Spleen (tissue), 7 donors: ENCODE measurements at regions not wholly inside any gene's neighbourhood (a gene's known extent, or its start where the extent isn't known, plus 50 kb on each side); places are given as distances from the start of the nearest gene placed in this dataset.

Source experiments
- CTCF ChIP-seq, 11 experiments: fragments of 200-600 bp in 7 of 11; fragments of 450-650 bp in 4 of 11; sonication (generic) in 4 of 11; IDR thresholded peaks in 8 of 11; conservative IDR thresholded peaks in 3 of 11; 1 replicate in 7 of 11; 2 replicates in 4 of 11; pipeline versions ENCODE4 v1.4.0 to v1.8.0; 2016 to 2021; ENCODE audit warnings: antibody characterized with exemption in 11 of 11, inconsistent platforms in 4 of 11, mild to moderate bottlenecking in 1 of 11
- POLR2A ChIP-seq, 3 donors: fragments of 450-650 bp; IDR thresholded peaks; one replicate each; pipeline ENCODE4 v1.5.1; 2017; ENCODE audit warnings: antibody characterized with exemption in 3 of 3, mild to moderate bottlenecking in 1 of 3
- POLR2AphosphoS5 ChIP-seq, 3 donors: sonication (generic); formaldehyde crosslinking; IDR thresholded peaks; one replicate each; pipeline ENCODE4 v1.5.1; 2017; ENCODE audit warnings: antibody characterized with exemption in 3 of 3
- donor health status: DM: no; HTN: no; CAD: no; lungs with moderate emphysema.
- donor health status: DM: no; HTN: no; CAD: no.
- donor health status: DM: no; HTN: no; CAD: no.

DNA sequence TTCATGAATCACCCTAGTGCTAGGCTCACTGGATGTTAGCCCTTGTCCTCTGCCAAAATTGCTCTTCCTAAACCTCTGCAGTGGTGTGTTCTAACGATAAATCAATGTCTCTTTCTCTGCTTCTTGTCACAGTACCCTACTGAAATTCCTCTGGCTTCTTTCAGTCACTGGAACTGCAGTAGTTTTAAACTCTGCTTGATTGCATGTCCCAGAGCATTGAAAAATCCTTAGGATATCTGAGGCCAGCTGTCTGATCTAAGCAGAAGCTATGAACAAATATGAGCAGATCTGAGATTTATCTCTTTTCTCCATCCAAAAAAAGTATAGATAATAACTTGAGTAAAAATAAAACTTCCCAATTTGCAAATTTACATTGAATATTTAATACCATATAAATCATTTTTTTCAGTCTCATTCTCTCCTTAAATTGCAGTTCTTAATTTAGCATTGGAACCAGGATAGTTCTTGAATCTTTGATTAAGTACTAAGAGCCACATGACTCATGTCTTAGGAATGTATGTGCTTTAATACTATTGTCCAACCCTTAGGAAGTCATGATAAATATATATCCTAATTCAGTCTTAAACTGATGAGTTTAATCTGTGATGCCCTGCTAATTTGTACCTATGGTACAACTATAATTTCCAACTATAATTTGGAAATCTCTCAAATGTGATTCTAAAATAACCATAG is 169.7 kb downstream of the PDHA2 start:
- no peak for TF ChIP-seq CTCF (IDR thresholded peaks at IDR 0.05 in 8 of 11, conservative IDR thresholded peaks at IDR 0.05 in 3 of 11)
- no peak for TF ChIP-seq POLR2A (IDR thresholded peaks at IDR 0.05)
- TF ChIP-seq POLR2AphosphoS5 (IDR thresholded peaks at IDR 0.05): no peak
